HCT116 (cell line): ENCODE measurements at regions not wholly inside any gene's neighbourhood (a gene's known extent, or its start where the extent isn't known, plus 50 kb on each side); places are given as distances from the start of the nearest gene placed in this dataset.

Experiments
- ATAC-seq: fragments of 200-7000 bp; cut with Tn5 transposase; 2 replicates; pipeline ENCODE4 v1.9.1; 2020; ENCODE audit warnings: mild to moderate bottlenecking, moderate library complexity
- BruUV-seq: library from RNA; stranded (reverse); fragments of 400-500 nt; replicated peaks from 2 replicates; lab custom pipeline; 2021; lab: Mats Ljungman, UMichigan
- CTCF ChIA-PET: fragments of 300-600 bp; sonication (Branson Sonifier 250); formaldehyde crosslinking; loops from one replicate; lab custom pipeline; 2021; ENCODE audit warnings: antibody characterized with exemption; lab: Charles Lee
- POLR2A ChIA-PET: fragments of 300-600, 350-600 bp; sonication (Branson Sonifier 250); formaldehyde crosslinking; loops from one replicate; lab custom pipeline; 2021; ENCODE audit warnings: antibody characterized with exemption; lab: Charles Lee
- RAD21 ChIA-PET, 2 experiments: fragments of 300-600 bp; sonication (Branson Sonifier 250); formaldehyde crosslinking; loops; one replicate each; lab custom pipeline; 2023; ENCODE audit warnings: low total read pairs in 2 of 2; ENCODE audit not compliant: uncharacterized antibody in 2 of 2, unreplicated experiment in 2 of 2, low non-redundant PET in 1 of 2; lab: Charles Lee
- DNase-seq: peaks from one replicate; pipeline ENCODE4 v3.0.0-alpha.2; 2010; ENCODE audit warnings: low read depth, low spot score
- H2AFZ ChIP-seq: fragments of 200-600 bp; shearing (Covaris generic), sonication (generic); 2 replicates; pipeline ENCODE4 v1.6.1; 2017; ENCODE audit warnings: low read depth, mixed run types, mixed read lengths, antibody characterized with exemption, low read length; ENCODE audit not compliant: poor library complexity, severe bottlenecking
- H3K27ac ChIP-seq: 2 replicates; pipeline ENCODE4 v1.5.1; 2012; ENCODE audit warnings: low read depth, low read length
- H3K27me3 ChIP-seq: fragments of 200-600 bp; sonication (generic); 2 replicates; pipeline ENCODE4 v1.6.1; 2016; ENCODE audit warnings: mixed run types, low read length, mixed read lengths; ENCODE audit not compliant: insufficient read depth
- H3K36me3 ChIP-seq, 2 experiments: fragments of 200-500 bp in 1 of 2; fragments of 200-600 bp in 1 of 2; sonication (Bioruptor generic) in 1 of 2; sonication (generic) in 1 of 2; 2 replicates each; pipeline versions ENCODE4 v1.5.1 to v1.6.1; 2014 to 2016; ENCODE audit warnings: low read length in 2 of 2, inconsistent platforms in 1 of 2, mixed read lengths in 1 of 2, mixed run types in 1 of 2; ENCODE audit not compliant: insufficient read depth in 2 of 2, control insufficient read depth in 1 of 2
- H3K4me1 ChIP-seq, 2 experiments: fragments of 200-600 bp in 1 of 2; sonication (generic) in 1 of 2; 2 replicates each; pipeline versions ENCODE4 v1.5.1 to v1.6.1; 2012 to 2017; ENCODE audit warnings: low read length in 2 of 2, inconsistent platforms in 1 of 2, mild to moderate bottlenecking in 1 of 2, mixed read lengths in 1 of 2, mixed run types in 1 of 2, moderate library complexity in 1 of 2; ENCODE audit not compliant: insufficient read depth in 2 of 2, control insufficient read depth in 1 of 2
- H3K4me2 ChIP-seq: fragments of 200-600 bp; sonication (generic); 2 replicates; pipeline ENCODE4 v1.6.1; 2017; ENCODE audit warnings: mixed run types, low read length, mixed read lengths
- H3K4me3 ChIP-seq, 2 experiments: fragments of 200-600 bp in 1 of 2; sonication (generic) in 1 of 2; replicated peaks in 1 of 2; 2 replicates each; pipeline ENCODE4 v1.5.1; 2011 to 2016; ENCODE audit warnings: low read length in 2 of 2, control low read depth in 1 of 2, low read depth in 1 of 2, mild to moderate bottlenecking in 1 of 2, mixed read lengths in 1 of 2, mixed run types in 1 of 2
- H3K79me2 ChIP-seq: fragments of 200-600 bp; sonication (generic); 2 replicates; pipeline ENCODE4 v1.6.1; 2017; ENCODE audit warnings: mild to moderate bottlenecking, mixed run types, low read length, moderate library complexity, mixed read lengths; ENCODE audit not compliant: insufficient read depth
- H3K9ac ChIP-seq: fragments of 200-600 bp; sonication (generic); 2 replicates; pipeline ENCODE4 v1.6.1; 2016; ENCODE audit warnings: low read length, mixed read lengths
- H3K9me2 ChIP-seq: fragments of 200-600 bp; sonication (generic), shearing (Covaris generic); 2 replicates; pipeline ENCODE4 v1.6.1; 2017; ENCODE audit warnings: mixed run types, mild to moderate bottlenecking, moderate library complexity; ENCODE audit not compliant: insufficient read depth
- H3K9me3 ChIP-seq, 2 experiments: fragments of 200-500 bp in 1 of 2; fragments of 200-600 bp in 1 of 2; sonication (Bioruptor generic) in 1 of 2; sonication (generic) in 1 of 2; 2 replicates each; pipeline ENCODE4 v1.6.1; 2014 to 2017; ENCODE audit warnings: low read length in 2 of 2, mixed read lengths in 2 of 2, inconsistent platforms in 1 of 2, low read depth in 1 of 2, mild to moderate bottlenecking in 1 of 2, mixed run types in 1 of 2, moderate library complexity in 1 of 2; ENCODE audit not compliant: control insufficient read depth in 1 of 2, insufficient read depth in 1 of 2
- H4K20me1 ChIP-seq: fragments of 200-600 bp; sonication (generic), shearing (Covaris generic); 2 replicates; pipeline ENCODE4 v1.6.1; 2017; ENCODE audit warnings: mixed run types, mild to moderate bottlenecking, moderate library complexity; ENCODE audit not compliant: insufficient read depth
- EZH2 ChIP-seq: fragments of 200-600 bp; sonication (generic); IDR thresholded peaks from 2 replicates; pipeline ENCODE4 v1.6.1; 2017; ENCODE audit warnings: antibody characterized with exemption, mixed run types
- FOSL1 ChIP-seq: IDR thresholded peaks from 2 replicates; pipeline ENCODE4 v1.6.1; 2012; ENCODE audit warnings: low read depth
- JUND ChIP-seq: IDR thresholded peaks from 2 replicates; pipeline ENCODE4 v1.6.1; 2012
- POLR2A ChIP-seq: IDR thresholded peaks from 2 replicates; pipeline ENCODE4 v1.7.0; 2011; ENCODE audit warnings: borderline replicate concordance; ENCODE audit not compliant: insufficient read depth, insufficient read length; ENCODE audit errors: extremely low read depth
- RAD21 ChIP-seq: IDR thresholded peaks from 2 replicates; pipeline ENCODE4 v1.6.1; 2012; ENCODE audit warnings: low read depth, mild to moderate bottlenecking
- TCF7L2 ChIP-seq: IDR thresholded peaks from 2 replicates; pipeline ENCODE4 v1.7.0; 2011; ENCODE audit warnings: borderline replicate concordance, inconsistent platforms; ENCODE audit not compliant: insufficient read depth, insufficient read length; ENCODE audit errors: extremely low read depth
- ZFX ChIP-seq: fragments of 450-650 bp; IDR thresholded peaks from 2 replicates; pipeline ENCODE4 v1.6.1; 2017
- ZNF274 ChIP-seq: fragments of 200-500 bp; sonication (Bioruptor generic); IDR thresholded peaks from 2 replicates; pipeline ENCODE4 v1.6.1; 2014; ENCODE audit warnings: mild to moderate bottlenecking, low read depth, low read length, inconsistent platforms
- intact Hi-C: fragments of 100-400 bp; cut with micrococcal nuclease; formaldehyde crosslinking; loops from 2 replicates; pipeline ENCODE4 v1.10.0; 2022
- TF ChIP-seq, protein P1 (sequence below): IDR thresholded peaks from 2 replicates; pipeline ENCODE4 v1.6.1; 2012; ENCODE audit warnings: low read depth
- TF ChIP-seq, protein P2 (sequence below): IDR thresholded peaks from 2 replicates; pipeline ENCODE4 v1.6.1; 2012
- TF ChIP-seq, protein P3 (sequence below), 3 experiments: fragments of 200-600 bp in 1 of 3; sonication (generic) in 1 of 3; IDR thresholded peaks in 2 of 3; conservative IDR thresholded peaks in 1 of 3; 2 replicates each; pipeline ENCODE4 v1.5.1; 2012 to 2017; ENCODE audit warnings: low read depth in 2 of 3, low read length in 2 of 3, antibody characterized with exemption in 1 of 3, borderline replicate concordance in 1 of 3, control low read depth in 1 of 3, mild to moderate bottlenecking in 1 of 3, mixed read lengths in 1 of 3, mixed run types in 1 of 3, moderate library complexity in 1 of 3; ENCODE audit not compliant: insufficient read depth in 1 of 3

DNA sequence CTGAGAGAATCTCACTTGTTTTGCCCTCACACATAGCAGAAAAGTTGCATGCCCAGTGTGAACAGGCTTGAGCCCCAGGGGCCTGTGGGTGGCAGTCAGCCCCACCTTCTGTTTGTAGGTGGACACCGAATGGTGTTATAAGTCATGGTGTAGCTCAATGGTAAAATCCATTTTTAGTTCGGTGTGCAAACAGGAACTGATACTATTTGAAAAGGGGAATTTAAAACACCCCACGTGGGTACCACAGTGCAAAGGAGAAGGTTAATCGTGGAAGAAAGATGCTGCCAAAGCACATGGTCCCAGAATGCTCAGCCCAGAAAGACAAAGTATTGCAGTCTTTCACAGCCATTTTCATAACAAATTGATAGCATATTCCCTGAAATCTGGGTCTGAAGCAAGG is 71.8 kb upstream of the GZMB start:
- CTCF ChIA-PET: no interaction called here
- POLR2A ChIA-PET: no interaction called here
- BruUV-seq: no TSS peak
- Histone ChIP-seq H3K27me3 (no peaks in the 10 kb centered on the region), H2AFZ (no peak overlapping the region)
- no peak for TF ChIP-seq RAD21
- TF ChIP-seq FOSL1: no peak
- TF ChIP-seq, protein P1, sequence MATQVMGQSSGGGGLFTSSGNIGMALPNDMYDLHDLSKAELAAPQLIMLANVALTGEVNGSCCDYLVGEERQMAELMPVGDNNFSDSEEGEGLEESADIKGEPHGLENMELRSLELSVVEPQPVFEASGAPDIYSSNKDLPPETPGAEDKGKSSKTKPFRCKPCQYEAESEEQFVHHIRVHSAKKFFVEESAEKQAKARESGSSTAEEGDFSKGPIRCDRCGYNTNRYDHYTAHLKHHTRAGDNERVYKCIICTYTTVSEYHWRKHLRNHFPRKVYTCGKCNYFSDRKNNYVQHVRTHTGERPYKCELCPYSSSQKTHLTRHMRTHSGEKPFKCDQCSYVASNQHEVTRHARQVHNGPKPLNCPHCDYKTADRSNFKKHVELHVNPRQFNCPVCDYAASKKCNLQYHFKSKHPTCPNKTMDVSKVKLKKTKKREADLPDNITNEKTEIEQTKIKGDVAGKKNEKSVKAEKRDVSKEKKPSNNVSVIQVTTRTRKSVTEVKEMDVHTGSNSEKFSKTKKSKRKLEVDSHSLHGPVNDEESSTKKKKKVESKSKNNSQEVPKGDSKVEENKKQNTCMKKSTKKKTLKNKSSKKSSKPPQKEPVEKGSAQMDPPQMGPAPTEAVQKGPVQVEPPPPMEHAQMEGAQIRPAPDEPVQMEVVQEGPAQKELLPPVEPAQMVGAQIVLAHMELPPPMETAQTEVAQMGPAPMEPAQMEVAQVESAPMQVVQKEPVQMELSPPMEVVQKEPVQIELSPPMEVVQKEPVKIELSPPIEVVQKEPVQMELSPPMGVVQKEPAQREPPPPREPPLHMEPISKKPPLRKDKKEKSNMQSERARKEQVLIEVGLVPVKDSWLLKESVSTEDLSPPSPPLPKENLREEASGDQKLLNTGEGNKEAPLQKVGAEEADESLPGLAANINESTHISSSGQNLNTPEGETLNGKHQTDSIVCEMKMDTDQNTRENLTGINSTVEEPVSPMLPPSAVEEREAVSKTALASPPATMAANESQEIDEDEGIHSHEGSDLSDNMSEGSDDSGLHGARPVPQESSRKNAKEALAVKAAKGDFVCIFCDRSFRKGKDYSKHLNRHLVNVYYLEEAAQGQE: no peak
- TF ChIP-seq, all 23 proteins: peak for 0
- no peaks in the 10 kb centered on the region for H3K9me2 ChIP-seq
- intact Hi-C loops: no loop called here
- no peaks in the 10 kb centered on the region for H4K20me1 ChIP-seq
- no peak overlapping the region for H3K9ac ChIP-seq
- no peak overlapping the region for H3K4me3 ChIP-seq
- H3K36me3 ChIP-seq: no peaks in the 10 kb centered on the region
- no peak for ATAC-seq
- no peak for DNase-seq
- H3K4me2 ChIP-seq: no peak overlapping the region
- RAD21 ChIA-PET: no interaction called here
- H3K9me3 ChIP-seq: no peaks in the 10 kb centered on the region
- no peaks in the 10 kb centered on the region for H3K4me1 ChIP-seq
- no peaks in the 10 kb centered on the region for H3K79me2 ChIP-seq
- H3K27ac ChIP-seq: no peak overlapping the region

DNA sequence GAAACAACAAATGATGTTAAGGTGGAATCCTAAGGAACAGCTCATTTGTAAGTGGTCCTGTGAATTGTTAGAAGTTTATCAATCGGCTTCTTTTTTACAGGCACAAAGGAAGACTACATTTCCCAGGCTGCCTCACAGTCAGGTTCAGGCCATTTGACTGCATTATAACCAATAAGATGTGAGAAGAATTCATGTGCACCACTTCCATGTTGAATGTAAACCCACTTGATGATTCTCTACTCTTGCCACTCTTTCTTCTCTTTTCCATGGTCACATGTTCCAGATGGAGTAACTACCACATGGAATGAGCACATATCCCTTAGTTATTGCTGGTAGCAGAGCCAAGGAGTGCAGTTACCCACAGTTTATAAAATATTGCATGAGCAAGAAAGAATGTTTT is 67.1 kb upstream of the GZMB start:
- DNase-seq: no peak
- H2AFZ ChIP-seq: no peak overlapping the region
- BruUV-seq: no TSS peak
- ChIA-PET POLR2A (no interaction called here), RAD21 (no interaction called here), CTCF (no interaction called here)
- H3K4me3 ChIP-seq: no peak overlapping the region
- H3K9me3 ChIP-seq: peaks cover 0 to 6% of the 10 kb centered on the region in 2 experiments; a peak in 1 of 4 replicates
- no peak overlapping the region for H3K4me2 ChIP-seq
- no peak for ATAC-seq
- H3K79me2 ChIP-seq: no peaks in the 10 kb centered on the region
- H4K20me1 ChIP-seq: no peaks in the 10 kb centered on the region
- no peak overlapping the region for H3K27ac ChIP-seq
- H3K9me2 ChIP-seq: no peaks in the 10 kb centered on the region
- intact Hi-C loops: no loop called here
- no peaks in the 10 kb centered on the region for H3K27me3 ChIP-seq
- no peaks in the 10 kb centered on the region for H3K36me3 ChIP-seq
- no peaks in the 10 kb centered on the region for H3K4me1 ChIP-seq
- no peak overlapping the region for H3K9ac ChIP-seq
- no peak for TF ChIP-seq ZFX
- no peak for TF ChIP-seq ZNF274
- TF ChIP-seq, protein P1: no peak
- TF ChIP-seq FOSL1: no peak
- TF ChIP-seq, protein P2, sequence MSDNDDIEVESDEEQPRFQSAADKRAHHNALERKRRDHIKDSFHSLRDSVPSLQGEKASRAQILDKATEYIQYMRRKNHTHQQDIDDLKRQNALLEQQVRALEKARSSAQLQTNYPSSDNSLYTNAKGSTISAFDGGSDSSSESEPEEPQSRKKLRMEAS: no peak
- TF ChIP-seq EZH2: no peak
- TF ChIP-seq JUND: no peak
- no peak for TF ChIP-seq TCF7L2
- TF ChIP-seq, protein P3, sequence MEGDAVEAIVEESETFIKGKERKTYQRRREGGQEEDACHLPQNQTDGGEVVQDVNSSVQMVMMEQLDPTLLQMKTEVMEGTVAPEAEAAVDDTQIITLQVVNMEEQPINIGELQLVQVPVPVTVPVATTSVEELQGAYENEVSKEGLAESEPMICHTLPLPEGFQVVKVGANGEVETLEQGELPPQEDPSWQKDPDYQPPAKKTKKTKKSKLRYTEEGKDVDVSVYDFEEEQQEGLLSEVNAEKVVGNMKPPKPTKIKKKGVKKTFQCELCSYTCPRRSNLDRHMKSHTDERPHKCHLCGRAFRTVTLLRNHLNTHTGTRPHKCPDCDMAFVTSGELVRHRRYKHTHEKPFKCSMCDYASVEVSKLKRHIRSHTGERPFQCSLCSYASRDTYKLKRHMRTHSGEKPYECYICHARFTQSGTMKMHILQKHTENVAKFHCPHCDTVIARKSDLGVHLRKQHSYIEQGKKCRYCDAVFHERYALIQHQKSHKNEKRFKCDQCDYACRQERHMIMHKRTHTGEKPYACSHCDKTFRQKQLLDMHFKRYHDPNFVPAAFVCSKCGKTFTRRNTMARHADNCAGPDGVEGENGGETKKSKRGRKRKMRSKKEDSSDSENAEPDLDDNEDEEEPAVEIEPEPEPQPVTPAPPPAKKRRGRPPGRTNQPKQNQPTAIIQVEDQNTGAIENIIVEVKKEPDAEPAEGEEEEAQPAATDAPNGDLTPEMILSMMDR (IDR thresholded peaks at IDR 0.05 in 2 of 3, conservative IDR thresholded peaks at IDR 0.05 in 1 of 3; ENCODE audit: borderline replicate concordance in 1 of 3, insufficient read depth in 1 of 3, low read depth in 2 of 3, low read length in 2 of 3): no peak
- no peak for TF ChIP-seq POLR2A
